ENCODE measurements at regions not wholly inside any gene's neighbourhood (a gene's known extent, or its start where the extent isn't known, plus 50 kb on each side); places are given as distances from the start of the nearest gene placed in this dataset.

DNA sequence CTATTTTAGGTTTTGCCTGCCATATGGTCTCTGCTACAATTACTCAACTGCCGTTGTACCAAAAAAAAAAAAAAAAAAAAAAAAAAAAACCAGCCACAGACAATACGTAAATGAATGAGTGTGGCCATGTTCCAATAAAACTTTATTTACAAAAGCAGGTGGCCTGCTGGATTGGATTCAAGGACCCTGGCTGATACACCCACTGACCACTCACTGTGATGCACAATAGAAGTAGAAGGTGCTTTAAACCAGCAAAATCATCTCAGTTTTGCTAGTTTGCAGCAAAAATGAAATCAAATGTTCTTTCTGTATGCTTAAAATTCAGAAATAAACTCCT is 137.4 kb downstream of the AKAIN1 start:
- Histone ChIP-seq H3K9me3 (no peaks in the 10 kb centered on the region), H3K4me3 (no peak overlapping the region), H3K4me1 (peaks cover 0 to 11% (median 4%) of the 10 kb centered on the region in 4 donors), H3K36me3 (no peaks in the 10 kb centered on the region), H3K27ac (peak overlapping the region in 1 of 4 donors; percentile 27), H3K27me3 (no peaks in the 10 kb centered on the region)
- ATAC-seq (ENCODE audit: low FRiP score in 2 of 2), result no peak
- TF ChIP-seq POLR2A (IDR thresholded peaks at IDR 0.05) (no peak), EP300 (IDR thresholded peaks at IDR 0.05) (no peak), CTCF (IDR thresholded peaks at IDR 0.05) (no peak), POLR2AphosphoS5 (IDR thresholded peaks at IDR 0.05) (no peak)
- DNase-seq, result no peak
- WGBS, 2 donors, result 15 to 32% methylated on average over 2 of the region's 2 CpGs

GRCh38 chr18:5058768-5059695 is 138.0 kb downstream of the AKAIN1 start:
- H3K27ac ChIP-seq, result peak overlapping the region in 1 of 4 donors; percentile 27
- TF ChIP-seq POLR2A (IDR thresholded peaks at IDR 0.05) (no peak), EP300 (IDR thresholded peaks at IDR 0.05) (no peak), POLR2AphosphoS5 (IDR thresholded peaks at IDR 0.05) (no peak), CTCF (IDR thresholded peaks at IDR 0.05) (no peak)
- no peaks in the 10 kb centered on the region for H3K27me3 ChIP-seq
- whole genome bisulfite sequencing, 2 donors, result 42 to 44% methylated on average over 17 of the region's 17 CpGs
- DNase-seq (no peak), ATAC-seq (ENCODE audit: low FRiP score in 2 of 2) (peak in 1 of 2 donors; percentile 69)
- H3K4me1 ChIP-seq, result peaks cover 0 to 11% (median 4%) of the 10 kb centered on the region in 4 donors
- no peaks in the 10 kb centered on the region for H3K9me3 ChIP-seq
- H3K36me3 ChIP-seq, result no peaks in the 10 kb centered on the region
- no peak overlapping the region for H3K4me3 ChIP-seq

- Histone ChIP-seq H3K4me3 (no peak overlapping the region), H3K36me3 (no peaks in the 10 kb centered on the region), H3K9me3 (no peaks in the 10 kb centered on the region), H3K27me3 (no peaks in the 10 kb centered on the region), H3K27ac (no peak overlapping the region), H3K4me1 (peaks cover 0 to 11% (median 4%) of the 10 kb centered on the region in 4 donors)
- ATAC-seq (ENCODE audit: low FRiP score in 2 of 2) (peak; percentile 72 to 88), DNase-seq (peak in 1 of 2 donors; percentile 60)
- no peak for TF ChIP-seq POLR2A (IDR thresholded peaks at IDR 0.05)
- no peak for TF ChIP-seq POLR2AphosphoS5 (IDR thresholded peaks at IDR 0.05)
- no peak for TF ChIP-seq EP300 (IDR thresholded peaks at IDR 0.05)
- peak; percentile 45 to 64 (median 56) for TF ChIP-seq CTCF (IDR thresholded peaks at IDR 0.05)
- 15 to 25% methylated on average over 13 of the region's 13 CpGs for WGBS, 2 donors
These were observed 139.4 kb downstream of the AKAIN1 start for GRCh38 chr18:5057386-5058348.

GRCh38 chr18:5052491-5052890 is 144.6 kb downstream of the AKAIN1 start:
- DNase-seq (no peak), ATAC-seq (ENCODE audit: low FRiP score in 2 of 2) (no peak)
- TF ChIP-seq EP300 (IDR thresholded peaks at IDR 0.05) (no peak), CTCF (IDR thresholded peaks at IDR 0.05) (no peak), POLR2AphosphoS5 (IDR thresholded peaks at IDR 0.05) (no peak), POLR2A (IDR thresholded peaks at IDR 0.05) (no peak)
- no peak overlapping the region for H3K4me3 ChIP-seq
- H3K27ac ChIP-seq, result no peak overlapping the region
- H3K36me3 ChIP-seq, result no peaks in the 10 kb centered on the region
- no peaks in the 10 kb centered on the region for H3K4me1 ChIP-seq
- 80 to 81% methylated on average over 4 of the region's 4 CpGs for WGBS, 2 donors
- H3K9me3 ChIP-seq, result no peaks in the 10 kb centered on the region
- no peaks in the 10 kb centered on the region for H3K27me3 ChIP-seq
